GM19468 (cell line): ENCODE measurements at regions not wholly inside any gene's neighbourhood (a gene's known extent, or its start where the extent isn't known, plus 50 kb on each side); places are given as distances from the start of the nearest gene placed in this dataset.
"Not testable (repeated sequence)": the region's sequence is repeated elsewhere in the genome, so short reads cannot be mapped to it uniquely, and the experiment has no call there.

Experiments
- ATAC-seq: cut with Tn5 transposase; IDR thresholded peaks from one replicate; pipeline ENCODE4 v1.9.1; 2021; ENCODE audit warnings: mild to moderate bottlenecking, moderate library complexity, moderate number of reproducible peaks; ENCODE audit not compliant: unreplicated experiment; ENCODE audit errors: extremely low read depth

- ATAC-seq, result no peak
Observed at GRCh38 chr7:86214734-86215133, 429.0 kb upstream of the GRM3 start.

GRCh38 chr7:86212976-86213375 is 430.7 kb upstream of the GRM3 start:
- ATAC-seq, result no peak

DNA sequence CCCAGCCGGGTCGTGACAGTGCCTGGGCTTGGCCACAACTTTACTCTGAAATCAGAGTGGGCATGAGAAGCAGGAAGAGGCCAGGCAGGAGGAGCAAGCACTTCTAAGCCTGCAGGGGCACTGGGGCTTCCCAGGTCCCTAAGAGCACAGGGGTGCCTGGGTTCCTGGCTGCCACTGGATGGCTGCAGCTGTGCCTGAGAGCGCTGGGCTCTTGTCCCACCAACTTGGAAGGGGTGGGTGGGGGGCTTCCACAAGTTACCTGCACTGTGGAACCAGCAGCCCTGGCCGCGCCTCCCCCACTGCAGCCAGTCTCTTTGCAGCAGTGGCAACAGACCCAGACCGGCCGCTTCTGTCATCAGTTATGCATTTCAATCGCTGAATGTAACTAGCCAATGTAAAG is 434.7 kb upstream of the GRM3 start:
- no peak for ATAC-seq

GRCh38 chr7:86207740-86208139 is 436.0 kb upstream of the GRM3 start:
- ATAC-seq, result no peak

DNA sequence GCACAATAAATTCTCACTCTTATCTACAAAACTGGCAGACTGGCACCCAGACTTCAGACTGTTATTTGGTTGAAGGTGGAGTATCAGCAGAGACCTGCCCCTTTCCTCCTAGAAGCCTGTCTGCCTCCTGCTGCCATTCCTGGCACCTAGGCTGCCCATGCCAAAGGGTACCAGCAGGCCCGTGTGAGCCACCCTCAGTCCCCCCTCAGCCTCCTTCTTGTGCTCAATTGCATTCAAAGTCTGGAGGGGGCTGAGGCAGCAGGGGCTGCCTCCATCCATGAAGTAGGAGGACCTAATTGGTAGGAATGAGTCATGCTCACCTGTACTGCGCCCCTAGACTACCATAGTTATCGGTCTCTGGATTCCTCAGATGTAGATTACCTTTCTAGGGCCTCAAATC is 440.9 kb upstream of the GRM3 start:
- no peak for ATAC-seq

DNA sequence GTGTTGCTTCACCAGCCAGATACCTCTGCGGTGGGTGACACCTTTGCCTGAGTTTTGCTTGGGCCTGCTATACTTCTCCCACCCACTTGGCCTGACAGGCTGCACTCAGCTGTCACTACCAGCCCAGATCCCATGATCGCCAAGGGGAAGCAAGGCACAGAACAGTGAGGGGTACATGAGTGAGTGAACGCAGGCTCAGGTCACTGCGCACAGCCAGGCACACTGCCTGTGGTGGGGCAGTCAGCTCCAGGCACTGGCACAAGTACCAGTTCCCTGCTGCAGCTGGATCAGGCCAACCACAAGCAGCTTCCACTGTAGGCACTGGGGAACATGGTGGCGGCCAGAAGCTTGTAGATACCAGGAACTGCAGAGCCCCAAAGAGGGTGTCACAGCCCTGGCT is 441.9 kb upstream of the GRM3 start:
- ATAC-seq, result no peak

DNA sequence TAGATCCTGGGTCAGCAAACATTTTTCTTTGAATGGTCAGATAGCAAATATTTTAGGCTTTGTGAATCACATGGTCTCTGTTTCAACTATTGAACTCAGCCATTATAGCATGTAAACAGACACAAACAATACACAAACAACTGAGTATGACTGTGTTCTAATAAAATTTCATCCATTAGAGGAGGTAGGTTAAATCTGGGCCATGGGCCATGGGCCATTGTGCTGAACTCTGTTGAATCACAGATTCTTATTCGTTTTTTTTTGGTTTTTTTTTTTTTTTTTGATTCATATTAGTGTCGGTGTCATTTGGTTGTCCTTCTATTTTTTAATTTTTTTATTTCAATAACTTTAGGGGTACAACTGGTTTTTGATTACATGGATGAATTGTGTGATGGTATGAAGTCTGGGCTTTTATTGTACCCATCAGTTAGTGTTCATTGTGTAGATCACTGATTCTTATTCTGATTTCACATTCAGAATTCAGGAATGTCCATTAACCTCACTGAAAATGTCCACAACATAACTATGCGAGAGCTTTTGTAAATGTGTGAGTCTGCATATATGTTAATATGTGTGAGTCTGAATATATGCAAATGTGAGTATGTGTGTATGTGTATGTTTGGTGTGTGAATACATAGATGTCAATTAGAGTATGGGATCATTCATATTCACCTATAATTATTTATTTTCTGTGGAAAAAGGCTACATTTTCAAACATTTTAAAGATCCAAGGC is 443.7 kb upstream of the GRM3 start:
- ATAC-seq, result no peak

DNA sequence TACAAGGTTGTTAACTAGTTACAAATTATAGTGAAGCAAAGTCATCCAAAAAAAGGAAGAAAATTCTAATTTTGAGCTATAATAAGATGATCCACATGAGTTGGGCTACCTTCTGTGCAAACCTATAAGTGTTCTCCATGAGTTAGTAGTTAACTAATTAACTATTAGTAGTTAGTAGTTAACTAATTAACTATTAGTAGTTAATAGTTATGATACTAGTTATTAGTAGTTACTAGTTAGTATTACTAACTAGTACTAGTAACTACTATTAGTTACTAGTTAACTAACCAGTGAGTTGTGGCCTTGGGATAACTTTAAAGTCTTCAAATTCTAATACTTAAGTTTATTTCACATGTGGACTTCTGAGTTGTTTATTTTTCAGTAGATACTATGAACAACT is 453.4 kb upstream of the GRM3 start:
- ATAC-seq, result no peak

GRCh38 chr7:86181474-86181873 is 462.2 kb upstream of the GRM3 start:
- ATAC-seq, result no peak

- ATAC-seq, result no peak
Observed at GRCh38 chr7:86164827-86165226, 478.9 kb upstream of the GRM3 start.

DNA sequence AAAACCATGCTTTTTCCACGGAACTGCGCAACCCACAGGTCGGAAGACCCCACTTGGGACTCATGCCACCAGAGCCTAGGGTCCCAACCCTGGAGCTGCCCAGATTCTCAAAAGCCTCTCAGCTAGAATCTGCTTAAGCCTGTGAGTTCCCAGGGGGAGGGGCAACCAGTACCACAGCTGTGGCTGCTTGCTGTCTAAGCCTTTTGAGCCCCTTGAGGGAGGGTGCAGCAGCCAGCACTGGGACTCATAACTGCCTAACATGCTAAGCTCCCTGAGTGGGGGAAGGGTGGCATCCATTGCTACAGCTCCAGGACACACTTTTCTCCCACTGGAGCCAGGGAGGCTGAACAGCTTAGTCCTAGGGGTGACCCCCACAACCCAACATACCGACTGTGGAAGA is 485.6 kb upstream of the GRM3 start:
- ATAC-seq, result no peak

DNA sequence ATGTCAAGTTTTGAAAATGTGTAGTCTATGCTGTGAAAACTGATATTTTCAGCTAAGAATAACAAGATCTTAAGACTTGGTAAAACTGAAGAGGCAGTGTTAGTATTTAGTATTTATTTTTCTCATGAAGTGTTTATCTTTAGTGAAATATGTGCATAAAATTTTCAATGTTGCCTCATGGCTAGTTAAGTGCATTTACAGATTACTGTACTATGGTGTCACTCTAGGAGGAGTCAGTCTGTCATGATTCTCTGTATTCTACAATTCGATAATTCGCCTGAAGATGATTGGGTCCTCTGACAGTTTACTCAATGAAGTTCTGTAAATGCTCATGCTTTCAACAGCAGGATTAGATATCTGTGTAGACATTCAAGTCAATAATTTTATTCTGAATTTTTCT is 488.1 kb upstream of the GRM3 start:
- ATAC-seq, result no peak

DNA sequence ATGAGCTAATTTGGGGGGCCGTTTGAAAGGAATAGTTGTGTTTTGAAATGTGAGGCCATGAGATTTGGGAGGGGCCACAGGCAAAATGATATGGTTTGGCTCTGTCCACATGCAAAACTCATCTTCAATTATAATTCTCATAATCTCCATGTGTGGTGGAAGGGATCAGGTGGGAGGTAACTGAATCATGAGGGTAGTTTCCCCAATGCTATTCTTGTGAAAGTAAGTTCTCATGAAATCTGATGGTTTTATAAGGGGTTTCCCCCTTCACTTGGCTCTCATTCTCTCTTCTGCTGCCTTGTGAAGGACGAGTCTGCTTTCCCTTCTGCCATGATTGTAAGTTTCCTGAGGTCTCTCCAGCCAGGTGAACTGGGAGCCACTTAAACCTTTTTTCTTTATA is 490.8 kb upstream of the GRM3 start:
- ATAC-seq, result no peak

GRCh38 chr7:86149024-86149665 is 494.6 kb upstream of the GRM3 start:
- ATAC-seq, result no peak

DNA sequence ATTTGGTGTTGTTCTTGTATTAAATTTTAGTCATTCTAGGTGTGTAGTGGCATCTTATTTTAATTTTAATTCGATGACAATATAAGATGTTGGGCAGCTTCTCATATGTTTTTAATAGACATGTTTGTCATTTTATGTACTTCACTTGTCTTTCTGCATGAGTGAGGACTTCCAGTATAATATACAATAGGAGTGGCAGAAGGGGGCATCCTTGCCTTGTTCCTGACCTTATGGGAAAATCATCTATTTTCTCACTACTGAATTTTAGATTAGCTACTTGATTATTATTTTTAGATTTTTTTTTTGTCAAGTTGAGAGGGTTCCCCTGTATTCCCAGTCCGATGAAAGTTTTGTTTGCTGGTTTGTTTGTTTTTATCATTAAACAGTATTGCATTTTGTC is 495.2 kb upstream of the GRM3 start:
- ATAC-seq, result no peak

DNA sequence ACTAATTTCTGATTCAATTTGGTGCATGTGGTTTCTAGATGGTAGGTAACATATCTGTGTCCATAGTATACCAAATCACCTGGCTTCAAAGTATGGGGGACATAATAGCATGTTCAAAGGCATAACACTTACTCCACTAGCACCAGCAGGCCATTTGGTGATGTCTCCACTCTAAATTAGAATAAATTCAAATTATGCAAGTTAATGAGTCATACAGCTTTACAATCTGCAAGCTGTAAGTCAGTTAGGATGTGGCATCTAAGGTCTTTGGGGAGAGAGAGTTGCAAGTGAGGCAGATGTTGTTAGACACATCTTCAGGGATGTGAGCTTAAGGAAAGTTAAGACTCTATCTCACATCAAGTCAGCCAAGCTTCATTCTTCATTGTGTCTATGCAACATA is 506.4 kb upstream of the GRM3 start:
- ATAC-seq, result no peak

- ATAC-seq, result no peak
Observed at GRCh38 chr7:86130268-86130667, 513.4 kb upstream of the GRM3 start.

- no peak for ATAC-seq
Observed at GRCh38 chr7:86123476-86123875, 520.2 kb upstream of the GRM3 start.

GRCh38 chr7:86094166-86094669 is 549.5 kb upstream of the GRM3 start:
- ATAC-seq, result no peak

GRCh38 chr7:86091369-86091768 is 552.3 kb upstream of the GRM3 start:
- ATAC-seq, result no peak

DNA sequence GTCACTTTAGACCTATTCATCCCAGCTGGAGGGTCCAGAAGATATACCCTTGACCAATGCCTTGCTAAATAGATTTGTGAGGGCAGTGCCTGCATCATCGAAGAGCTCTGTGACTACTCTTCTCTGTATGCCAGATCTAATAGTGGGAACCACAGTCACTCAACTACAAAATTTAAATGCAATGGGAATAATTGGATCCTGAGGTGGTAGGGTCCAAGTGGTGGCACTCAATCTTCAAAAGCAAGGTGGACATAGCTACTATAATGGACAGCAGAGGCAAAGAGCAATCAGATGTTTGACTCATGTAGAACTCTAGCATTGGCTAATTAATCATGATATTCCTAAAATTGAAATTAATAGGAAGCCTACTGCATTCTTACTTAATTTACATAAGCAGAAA is 554.3 kb upstream of the GRM3 start:
- ATAC-seq, result no peak

GRCh38 chr7:86064572-86064971 is 579.1 kb upstream of the GRM3 start:
- not testable (repeated sequence) for ATAC-seq
